A549 (cell line): ENCODE measurements at regions not wholly inside any gene's neighbourhood (a gene's known extent, or its start where the extent isn't known, plus 50 kb on each side); places are given as distances from the start of the nearest gene placed in this dataset.

Experiments
- ATAC-seq, 2 experiments: fragments of 200-7000 bp in 1 of 2; fragments of >200 bp in 1 of 2; cut with Nextera tagmentation in 1 of 2; cut with Tn5 transposase in 1 of 2; 3 replicates each; pipeline versions ENCODE4 v1.8.0 to v1.9.1; 2018 to 2020; ENCODE audit warnings: mild to moderate bottlenecking in 1 of 2, moderate library complexity in 1 of 2
- CTCF ChIA-PET: fragments of 300-600 bp; sonication (Branson Sonifier 250); formaldehyde crosslinking; extraction: SDS; loops from one replicate; lab custom pipeline; 2021; ENCODE audit warnings: antibody characterized with exemption, inconsistent platforms; lab: Yijun Ruan, JAX
- POLR2A ChIA-PET: fragments of 350-600 bp; formaldehyde crosslinking; extraction: SDS; loops from one replicate; lab custom pipeline; 2021; ENCODE audit warnings: antibody characterized with exemption, inconsistent platforms; lab: Yijun Ruan, JAX
- DNase-seq, 2 experiments: peaks; one replicate each; pipeline versions ENCODE4 v3.0.0 to v3.0.0-alpha.2; 2011 to 2016; ENCODE audit warnings: low read depth in 1 of 2, low spot score in 1 of 2
- FAIRE-seq: peaks from 2 replicates; lab custom pipeline; 2011; peaks lifted over from hg19 to GRCh38; lab: Jason Lieb, UNC
- H3K27ac ChIP-seq, 2 experiments: fragments of >200 bp; sonication (Bioruptor Twin); formaldehyde crosslinking; 3 replicates each; pipeline ENCODE4 v1.5.1; 2016 to 2017
- H3K4me1 ChIP-seq: fragments of >200 bp; sonication (Bioruptor Twin); formaldehyde crosslinking; 3 replicates; pipeline ENCODE4 v1.6.1; 2016
- H3K4me2 ChIP-seq: fragments of >200 bp; sonication (Bioruptor Twin); formaldehyde crosslinking; 3 replicates; pipeline ENCODE4 v1.6.1; 2016
- H3K4me3 ChIP-seq: fragments of >200 bp; sonication (Bioruptor Twin); formaldehyde crosslinking; 3 replicates; pipeline ENCODE4 v1.5.1; 2016
- H3K9me3 ChIP-seq: fragments of >200 bp; sonication (Bioruptor Twin); formaldehyde crosslinking; 3 replicates; pipeline ENCODE4 v1.6.1; 2016
- ATOH8 ChIP-seq: fragments of 250-450 bp; sonication (Bioruptor Pico); IDR thresholded peaks from 2 replicates; pipeline ENCODE4 v1.5.0; 2020; ENCODE audit warnings: low read depth, mild to moderate bottlenecking, moderate library complexity
- BCL3 ChIP-seq: fragments of >200 bp; sonication (Bioruptor Twin); formaldehyde crosslinking; IDR thresholded peaks from 3 replicates; pipeline ENCODE4 v1.6.1; 2016
- CBX2 ChIP-seq: fragments of 200-600 bp; sonication (generic); IDR thresholded peaks from 2 replicates; pipeline ENCODE4 v1.6.1; 2016; ENCODE audit warnings: low read depth, mild to moderate bottlenecking, borderline replicate concordance
- CBX8 ChIP-seq: fragments of 200-600 bp; sonication (generic); IDR thresholded peaks from 2 replicates; pipeline ENCODE4 v1.6.1; 2016
- CEBPB ChIP-seq, 2 experiments: fragments of >200 bp in 1 of 2; sonication (Bioruptor Twin) in 1 of 2; formaldehyde crosslinking in 1 of 2; IDR thresholded peaks; 2 replicates each; pipeline ENCODE4 v1.6.1; 2012 to 2016
- CTCF ChIP-seq: fragments of >200 bp; sonication (Bioruptor Twin); formaldehyde crosslinking; IDR thresholded peaks from 3 replicates; pipeline ENCODE4 v1.5.1; 2016
- E2F6 ChIP-seq: IDR thresholded peaks from 2 replicates; pipeline ENCODE4 v1.6.1; 2012; ENCODE audit warnings: low read depth, borderline replicate concordance
- EHF ChIP-seq: fragments of 250-450 bp; sonication (Bioruptor Pico); IDR thresholded peaks from 2 replicates; pipeline ENCODE4 v1.5.0; 2020; ENCODE audit warnings: mild to moderate bottlenecking
- EHMT2 ChIP-seq: fragments of 200-600 bp; sonication (generic); IDR thresholded peaks from 2 replicates; pipeline ENCODE4 v1.6.1; 2016; ENCODE audit warnings: antibody characterized with exemption, low read depth, mild to moderate bottlenecking, moderate library complexity
- EP300 ChIP-seq, 2 experiments: fragments of >200 bp; sonication (Bioruptor Twin); formaldehyde crosslinking; IDR thresholded peaks; 2 replicates in 1 of 2; 3 replicates in 1 of 2; pipeline ENCODE4 v1.6.1; 2016 to 2017
- ESRRA ChIP-seq: fragments of 150-350 bp; IDR thresholded peaks from 2 replicates; pipeline ENCODE4 v1.6.1; 2014; ENCODE audit warnings: mild to moderate bottlenecking, low read length, borderline replicate concordance
- FOSB ChIP-seq: fragments of 250-450 bp; sonication (Bioruptor Pico); IDR thresholded peaks from 2 replicates; pipeline ENCODE4 v1.5.0; 2020; ENCODE audit warnings: mild to moderate bottlenecking, moderate library complexity
- FOSL2 ChIP-seq, 2 experiments: fragments of 450-650 bp in 1 of 2; fragments of >200 bp in 1 of 2; sonication (Bioruptor Twin) in 1 of 2; formaldehyde crosslinking; IDR thresholded peaks; 2 replicates each; pipeline versions ENCODE4 v1.5.0 to v1.6.1; 2016 to 2020; ENCODE audit warnings: mild to moderate bottlenecking in 1 of 2, moderate library complexity in 1 of 2
- FOXS1 ChIP-seq: fragments of 250-450 bp; sonication (Bioruptor Pico); IDR thresholded peaks from 2 replicates; pipeline ENCODE4 v1.5.0; 2020; ENCODE audit warnings: mild to moderate bottlenecking, moderate library complexity
- GATA3 ChIP-seq: IDR thresholded peaks from 2 replicates; pipeline ENCODE4 v1.6.1; 2012; ENCODE audit warnings: borderline replicate concordance
- HES2 ChIP-seq: fragments of >200 bp; sonication (Bioruptor Twin); formaldehyde crosslinking; IDR thresholded peaks from 2 replicates; pipeline ENCODE4 v1.6.1; 2016
- HOXA7 ChIP-seq: fragments of 250-450 bp; sonication (Bioruptor Pico); IDR thresholded peaks from 2 replicates; pipeline ENCODE4 v1.5.0; 2020; ENCODE audit warnings: mild to moderate bottlenecking, moderate library complexity
- HOXB13 ChIP-seq: fragments of 250-450 bp; sonication (Bioruptor Pico); IDR thresholded peaks from 2 replicates; pipeline ENCODE4 v1.5.0; 2020; ENCODE audit warnings: low read depth, mild to moderate bottlenecking, moderate library complexity
- HOXB5 ChIP-seq: fragments of 250-450 bp; sonication (Bioruptor Pico); IDR thresholded peaks from 2 replicates; pipeline ENCODE4 v1.5.0; 2020; ENCODE audit warnings: mild to moderate bottlenecking, moderate library complexity
- JUN ChIP-seq, 2 experiments: fragments of >200 bp; sonication (Bioruptor Twin); formaldehyde crosslinking; IDR thresholded peaks; 2 replicates in 1 of 2; 3 replicates in 1 of 2; pipeline ENCODE4 v1.6.1; 2016 to 2017
- JUNB ChIP-seq: fragments of >200 bp; sonication (Bioruptor Twin); formaldehyde crosslinking; IDR thresholded peaks from 2 replicates; pipeline ENCODE4 v1.6.1; 2016
- MAFK ChIP-seq: fragments of 450-650 bp; IDR thresholded peaks from 2 replicates; pipeline ENCODE4 v1.6.1; 2014; ENCODE audit not compliant: partially characterized antibody
- MAX ChIP-seq: IDR thresholded peaks from 2 replicates; pipeline ENCODE4 v1.6.1; 2012
- MYC ChIP-seq: IDR thresholded peaks from 2 replicates; pipeline ENCODE4 v1.6.1; 2012; ENCODE audit warnings: mild to moderate bottlenecking, inconsistent platforms, low read length, improper control_type of control experiment, borderline replicate concordance
- NR3C1 ChIP-seq: fragments of >200 bp; sonication (Bioruptor Twin); formaldehyde crosslinking; IDR thresholded peaks from 3 replicates; pipeline ENCODE4 v1.6.1; 2017
- POLR2A ChIP-seq: IDR thresholded peaks from 2 replicates; pipeline ENCODE4 v1.6.1; 2012; ENCODE audit warnings: mild to moderate bottlenecking, low read length
- RAD21 ChIP-seq, 2 experiments: fragments of >200 bp in 1 of 2; sonication (Bioruptor Twin) in 1 of 2; formaldehyde crosslinking in 1 of 2; IDR thresholded peaks in 1 of 2; conservative IDR thresholded peaks in 1 of 2; 2 replicates in 1 of 2; 3 replicates in 1 of 2; pipeline ENCODE4 v1.6.1; 2012 to 2018; ENCODE audit warnings: inconsistent platforms in 1 of 2
- RARB ChIP-seq: fragments of 250-450 bp; sonication (Bioruptor Pico); IDR thresholded peaks from 2 replicates; pipeline ENCODE4 v1.8.0; 2021; ENCODE audit warnings: mild to moderate bottlenecking, moderate library complexity
- SMC3 ChIP-seq: fragments of >200 bp; sonication (Bioruptor Twin); formaldehyde crosslinking; IDR thresholded peaks from 3 replicates; pipeline ENCODE4 v1.6.1; 2018; ENCODE audit warnings: inconsistent platforms
- SREBF2 ChIP-seq: fragments of 450-650 bp; IDR thresholded peaks from 2 replicates; pipeline ENCODE4 v1.6.1; 2014; ENCODE audit warnings: mild to moderate bottlenecking, moderate library complexity
- TFCP2L1 ChIP-seq: fragments of 250-450 bp; sonication (Bioruptor Pico); IDR thresholded peaks from 2 replicates; pipeline ENCODE4 v1.5.0; 2021; ENCODE audit warnings: mild to moderate bottlenecking
- TP53 ChIP-seq: fragments of 250-450 bp; sonication (Bioruptor Pico); IDR thresholded peaks from 2 replicates; pipeline ENCODE4 v1.5.0; 2021; ENCODE audit warnings: mild to moderate bottlenecking, moderate library complexity
- USF2 ChIP-seq: fragments of 450-650 bp; IDR thresholded peaks from 2 replicates; pipeline ENCODE4 v1.6.1; 2014; ENCODE audit warnings: antibody characterized with exemption
- ZC3H11A ChIP-seq: fragments of 450-650 bp; IDR thresholded peaks from 2 replicates; pipeline ENCODE4 v1.6.1; 2014; ENCODE audit warnings: antibody characterized with exemption, mild to moderate bottlenecking
- ZNF302 ChIP-seq: fragments of 250-450 bp; sonication (Bioruptor Pico); IDR thresholded peaks from 2 replicates; pipeline ENCODE4 v1.9.0; 2021; ENCODE audit warnings: inconsistent platforms, mild to moderate bottlenecking, moderate library complexity
- ZSCAN20 ChIP-seq: fragments of 250-450 bp; sonication (Bioruptor Pico); IDR thresholded peaks from 2 replicates; pipeline ENCODE4 v1.8.0; 2022; ENCODE audit warnings: mild to moderate bottlenecking, moderate library complexity
- WGBS: methylation state at CpG from one replicate; pipeline ENCODE4 v1.1.6; 2017; ENCODE audit errors: missing lambda C conversion rate; 5-methylcytosine and 5-hydroxymethylcytosine counted together

- no peaks in the 10 kb centered on the region for H3K9me3 ChIP-seq
- ATAC-seq (peak; percentile 79 to 86), FAIRE-seq (no peak), DNase-seq (peak; percentile 80 to 89)
- ChIA-PET POLR2A (interaction anchor here (1.0 to 3.8 kb wide), 7 partner anchors 9 to 369 kb away, joined by 4 to 33 read pairs (median 6); partner anchors contain the start of gene IRF2BP2), CTCF (interaction anchor here (0.8 to 12.5 kb wide), 7 partner anchors 12 to 112 kb away, joined by 3 to 94 read pairs (median 4); no protein-coding TSS in a partner anchor)
- H3K4me3 ChIP-seq = no peak overlapping the region
- peak overlapping the region; percentile 94 to 95 for H3K27ac ChIP-seq
- WGBS = 12% methylated on average over 18 of the region's 18 CpGs
- H3K4me1 ChIP-seq = peaks cover 81% of the 10 kb centered on the region
- H3K4me2 ChIP-seq = peak overlapping the region; percentile 52
- peak; percentile 77 for TF ChIP-seq MYC
- peak; percentile 34; the same call in 1 of the 2 replicates for TF ChIP-seq TP53
- TF ChIP-seq SREBF2 = no peak
- peak; percentile 14 for TF ChIP-seq SMC3
- TF ChIP-seq RARB (CRISPR knock-in tag) = 0 out of 2 replicates have a peak, but pooled peaks have one; percentile 21
- TF ChIP-seq BCL3 = 0 out of 3 replicates have a peak, but pooled peaks have one; percentile 49
- no peak for TF ChIP-seq ZC3H11A
- peak; percentile 23 for TF ChIP-seq MAFK
- peak; percentile 23; the same call in 1 of the 2 replicates for TF ChIP-seq POLR2A
- no peak for TF ChIP-seq FOSL2 (IDR thresholded peaks at IDR 0.05)
- TF ChIP-seq FOSL2 (CRISPR knock-in tag; IDR thresholded peaks at IDR 0.05) = peak; percentile 86
- TF ChIP-seq EHF (CRISPR knock-in tag) = peak; percentile 81
- TF ChIP-seq ESRRA = peak; percentile 60; the same call in 1 of the 2 replicates
- TF ChIP-seq MAX = peak; percentile 83
- peak; percentile 52; the same call in 1 of the 2 replicates for TF ChIP-seq FOXS1
- no peak for TF ChIP-seq EHMT2
- TF ChIP-seq HES2 = no peak
- peak; percentile 59; the same call in 1 of the 2 replicates for TF ChIP-seq E2F6
- no peak for TF ChIP-seq CTCF
- peak; percentile 69; the same call in 1 of the 2 replicates for TF ChIP-seq GATA3
- TF ChIP-seq HOXA7 (CRISPR knock-in tag) = peak; percentile 85
- TF ChIP-seq EP300 (IDR thresholded peaks at IDR 0.05) = peak in 1 of 2 experiments; percentile 66; a peak in 2 of 5 replicates
- no peak for TF ChIP-seq USF2
- peak in 1 of 2 experiments; percentile 29; a peak in 1 of 4 replicates for TF ChIP-seq CEBPB (IDR thresholded peaks at IDR 0.05)
- peak; percentile 72 for TF ChIP-seq JUNB
- TF ChIP-seq FOSB (CRISPR knock-in tag) = 0 out of 2 replicates have a peak, but pooled peaks have one; percentile 84
- no peak for TF ChIP-seq CBX2
- peak; percentile 73; the same call in 1 of the 2 replicates for TF ChIP-seq TFCP2L1 (CRISPR knock-in tag)
- peak; percentile 88 for TF ChIP-seq HOXB13
- TF ChIP-seq ZSCAN20 (CRISPR knock-in tag) = peak; percentile 88; the same call in 1 of the 2 replicates
- peak; percentile 89; the same call in 1 of the 2 replicates for TF ChIP-seq ATOH8
- TF ChIP-seq ZNF302 (CRISPR knock-in tag) = peak; percentile 84
- no peak for TF ChIP-seq CBX8
- TF ChIP-seq JUN (IDR thresholded peaks at IDR 0.05) = peak; percentile 74 to 77
- TF ChIP-seq NR3C1 = no peak
- peak; percentile 87 for TF ChIP-seq HOXB5
- peak in 1 of 2 experiments; percentile 33; a peak in 1 of 5 replicates for TF ChIP-seq RAD21 (conservative IDR thresholded peaks at IDR 0.05 in 1 of 2, IDR thresholded peaks at IDR 0.05 in 1 of 2)
Measured at GRCh38 chr1:234980645-234981396, 147.8 kb downstream of the TOMM20 start.
